HFFc6 (cell line): ENCODE measurements at regions not wholly inside any gene's neighbourhood (a gene's known extent, or its start where the extent isn't known, plus 50 kb on each side); places are given as distances from the start of the nearest gene placed in this dataset.
"Not testable (repeated sequence)": the region's sequence is repeated elsewhere in the genome, so short reads cannot be mapped to it uniquely, and the experiment has no call there.

Experiments used
- DNase-seq: peaks from one replicate; pipeline ENCODE4 v3.0.0-alpha.2; 2018
- H3K27ac Mint-ChIP-seq: 2 replicates; pipeline ENCODE4 v1.8.0; 2020; ENCODE audit warnings: mild to moderate bottlenecking, mixed read lengths
- H3K27me3 Mint-ChIP-seq: 2 replicates; pipeline ENCODE4 v1.8.0; 2021; ENCODE audit warnings: mild to moderate bottlenecking, moderate library complexity, mixed read lengths; ENCODE audit not compliant: insufficient read depth
- H3K36me3 Mint-ChIP-seq: 2 replicates; pipeline ENCODE4 v1.8.0; 2021; ENCODE audit warnings: low read depth, mixed read lengths
- H3K4me1 Mint-ChIP-seq: 2 replicates; pipeline ENCODE4 v1.8.0; 2020; ENCODE audit warnings: low read depth, mixed read lengths
- H3K4me3 Mint-ChIP-seq: 2 replicates; pipeline ENCODE4 v1.8.0; 2020; ENCODE audit warnings: mild to moderate bottlenecking, moderate library complexity, mixed read lengths
- H3K9me3 Mint-ChIP-seq: 2 replicates; pipeline ENCODE4 v1.8.0; 2020; ENCODE audit warnings: mild to moderate bottlenecking, mixed read lengths
- TF ChIP-seq, protein P1 (sequence below): fragments of 200-600 bp; sonication (generic); IDR thresholded peaks from 2 replicates; pipeline ENCODE4 v1.5.0; 2021; ENCODE audit warnings: antibody characterized with exemption, mild to moderate bottlenecking

DNA sequence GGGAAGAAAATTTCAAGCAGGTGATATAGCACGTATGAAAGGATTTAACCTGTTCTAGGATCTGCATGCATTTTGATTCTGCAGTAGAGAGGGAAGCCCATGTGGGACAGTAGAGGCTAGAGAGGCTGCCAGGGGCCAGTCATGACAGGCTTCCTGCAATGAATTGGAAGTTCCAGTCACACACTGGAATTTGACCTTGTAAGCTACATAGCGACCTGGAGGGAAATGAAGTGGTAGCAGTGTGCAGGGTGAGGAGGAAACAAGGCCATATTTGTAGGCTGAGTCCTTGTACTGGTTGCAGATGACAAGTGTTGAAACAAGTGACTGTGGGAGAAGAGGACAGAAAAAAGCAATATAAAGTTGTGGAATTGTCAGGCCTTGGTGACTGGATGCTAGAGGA lies 58.6 kb upstream of the OLIG3 start:
- Mint-ChIP-seq H3K27ac (no peak overlapping the region), H3K36me3 (no peaks in the 10 kb centered on the region; the same call in 1 of the 2 replicates), H3K4me1 (no peaks in the 10 kb centered on the region), H3K27me3 (peaks cover 1% of the 10 kb centered on the region; the same call in 1 of the 2 replicates), H3K4me3 (no peak overlapping the region), H3K9me3 (peaks cover 14% of the 10 kb centered on the region)
- no peak for DNase-seq
- TF ChIP-seq, protein P1, sequence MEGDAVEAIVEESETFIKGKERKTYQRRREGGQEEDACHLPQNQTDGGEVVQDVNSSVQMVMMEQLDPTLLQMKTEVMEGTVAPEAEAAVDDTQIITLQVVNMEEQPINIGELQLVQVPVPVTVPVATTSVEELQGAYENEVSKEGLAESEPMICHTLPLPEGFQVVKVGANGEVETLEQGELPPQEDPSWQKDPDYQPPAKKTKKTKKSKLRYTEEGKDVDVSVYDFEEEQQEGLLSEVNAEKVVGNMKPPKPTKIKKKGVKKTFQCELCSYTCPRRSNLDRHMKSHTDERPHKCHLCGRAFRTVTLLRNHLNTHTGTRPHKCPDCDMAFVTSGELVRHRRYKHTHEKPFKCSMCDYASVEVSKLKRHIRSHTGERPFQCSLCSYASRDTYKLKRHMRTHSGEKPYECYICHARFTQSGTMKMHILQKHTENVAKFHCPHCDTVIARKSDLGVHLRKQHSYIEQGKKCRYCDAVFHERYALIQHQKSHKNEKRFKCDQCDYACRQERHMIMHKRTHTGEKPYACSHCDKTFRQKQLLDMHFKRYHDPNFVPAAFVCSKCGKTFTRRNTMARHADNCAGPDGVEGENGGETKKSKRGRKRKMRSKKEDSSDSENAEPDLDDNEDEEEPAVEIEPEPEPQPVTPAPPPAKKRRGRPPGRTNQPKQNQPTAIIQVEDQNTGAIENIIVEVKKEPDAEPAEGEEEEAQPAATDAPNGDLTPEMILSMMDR: no peak

DNA sequence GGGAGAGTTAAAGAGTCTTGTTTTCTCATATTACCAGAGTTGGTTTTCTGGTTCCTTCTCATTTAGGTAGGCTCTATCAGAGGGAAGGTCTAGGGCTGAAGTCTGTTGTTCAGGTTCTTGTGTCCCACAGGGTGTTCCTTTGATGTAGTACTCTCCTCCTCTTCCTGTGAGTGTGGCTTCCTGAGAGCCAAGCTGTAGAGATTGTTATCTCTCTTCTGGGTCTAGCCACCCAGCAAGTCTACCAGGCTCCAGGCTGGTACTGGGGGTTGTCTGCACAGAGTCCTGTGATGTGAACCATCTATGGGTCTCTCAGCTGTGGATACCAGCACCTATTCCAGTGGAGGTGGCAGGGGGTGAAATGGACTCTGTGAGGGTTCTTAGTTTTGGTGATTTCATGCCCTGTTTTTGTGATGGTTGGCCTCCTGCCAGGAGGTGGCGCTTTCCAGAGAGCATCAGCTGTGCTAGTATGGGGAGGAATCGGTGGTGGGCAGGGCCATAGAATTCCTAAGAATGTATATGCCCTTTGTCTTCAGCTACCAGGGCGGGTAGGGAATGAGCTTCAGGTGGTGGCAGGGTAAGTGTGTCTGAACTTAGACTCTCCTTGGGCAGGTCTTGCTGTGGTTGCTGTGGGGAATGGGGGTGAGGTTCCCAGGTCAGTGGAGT lies 65.5 kb upstream of the OLIG3 start:
- not testable (repeated sequence) for H3K4me1 Mint-ChIP-seq, DNase-seq, H3K36me3 Mint-ChIP-seq, H3K4me3 Mint-ChIP-seq, H3K27ac Mint-ChIP-seq, H3K27me3 Mint-ChIP-seq
- H3K9me3 Mint-ChIP-seq: peaks cover 35% of the 10 kb centered on the region

DNA sequence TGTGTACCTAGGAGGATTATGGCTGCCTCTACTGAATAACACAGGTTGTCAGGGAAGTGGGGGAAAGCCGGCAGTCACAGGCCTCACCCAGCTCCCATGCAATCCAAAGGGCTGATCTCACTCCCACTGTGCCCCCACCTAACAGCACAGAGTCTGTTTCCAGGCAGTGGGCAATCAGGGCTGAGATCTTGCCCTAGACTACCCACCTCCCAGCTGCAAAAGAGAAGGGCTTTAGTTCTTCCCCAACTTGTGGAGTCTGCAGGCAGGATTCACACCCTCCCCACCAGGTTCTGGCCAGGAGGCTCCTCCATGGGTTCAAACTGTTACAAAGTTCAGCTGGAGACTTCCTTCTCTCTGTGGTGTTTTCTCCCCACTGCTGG lies 66.0 kb upstream of the OLIG3 start:
- no peak overlapping the region for H3K4me3 Mint-ChIP-seq
- no peaks in the 10 kb centered on the region for H3K36me3 Mint-ChIP-seq
- H3K27me3 Mint-ChIP-seq: peaks cover 2% of the 10 kb centered on the region; the same call in 1 of the 2 replicates
- H3K9me3 Mint-ChIP-seq: peaks cover 30% of the 10 kb centered on the region
- H3K27ac Mint-ChIP-seq: no peak overlapping the region
- TF ChIP-seq, protein P1: no peak
- no peak for DNase-seq
- no peaks in the 10 kb centered on the region for H3K4me1 Mint-ChIP-seq

DNA sequence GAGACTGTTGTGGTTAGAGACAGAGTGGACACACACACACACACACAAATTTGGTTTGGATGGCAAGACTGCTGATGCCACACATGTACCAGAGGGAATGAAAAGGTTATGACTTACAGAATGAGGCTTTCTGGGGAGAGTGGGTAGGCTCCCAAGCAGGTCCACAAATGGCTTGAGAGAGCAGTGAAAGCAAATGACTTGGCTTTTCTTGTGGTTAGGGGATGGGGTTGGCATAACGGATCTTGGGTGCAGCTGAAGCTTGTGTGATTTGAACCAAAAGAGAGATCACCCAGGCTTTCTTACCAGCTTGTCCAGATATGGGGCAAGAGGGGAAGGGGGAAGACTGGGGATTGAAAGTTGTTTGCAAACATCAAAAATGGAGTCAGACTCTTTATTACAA lies 73.9 kb upstream of the OLIG3 start:
- TF ChIP-seq, protein P1: no peak
- DNase-seq: no peak
- Mint-ChIP-seq H3K4me3 (no peak overlapping the region), H3K4me1 (no peaks in the 10 kb centered on the region), H3K36me3 (no peaks in the 10 kb centered on the region), H3K27ac (no peak overlapping the region), H3K9me3 (peaks cover 13% of the 10 kb centered on the region; the same call in 1 of the 2 replicates), H3K27me3 (no peaks in the 10 kb centered on the region)

DNA sequence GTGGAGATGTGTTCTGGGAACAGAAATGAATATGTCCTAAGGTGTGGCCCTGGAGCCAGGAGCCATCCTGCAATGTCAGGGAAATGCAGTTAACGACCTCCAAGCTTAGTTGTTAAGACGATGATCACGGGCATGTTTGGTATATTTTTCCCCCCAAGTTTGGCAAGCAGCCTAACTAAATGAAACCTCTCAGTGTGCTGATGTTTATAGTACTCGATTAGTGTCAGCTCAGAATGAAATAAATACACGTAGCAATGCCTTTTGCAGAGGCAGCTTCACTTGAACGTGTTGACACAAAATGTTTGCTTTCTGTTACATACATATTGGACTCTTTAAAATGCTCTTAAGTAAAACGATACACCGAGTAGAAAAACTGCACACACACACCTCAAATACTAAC lies 76.2 kb upstream of the OLIG3 start:
- Mint-ChIP-seq H3K4me3 (no peak overlapping the region), H3K36me3 (no peaks in the 10 kb centered on the region), H3K27me3 (peaks cover 2% of the 10 kb centered on the region), H3K4me1 (no peaks in the 10 kb centered on the region), H3K9me3 (peaks cover 10% of the 10 kb centered on the region; the same call in 1 of the 2 replicates), H3K27ac (no peak overlapping the region)
- TF ChIP-seq, protein P1: no peak
- DNase-seq: no peak

DNA sequence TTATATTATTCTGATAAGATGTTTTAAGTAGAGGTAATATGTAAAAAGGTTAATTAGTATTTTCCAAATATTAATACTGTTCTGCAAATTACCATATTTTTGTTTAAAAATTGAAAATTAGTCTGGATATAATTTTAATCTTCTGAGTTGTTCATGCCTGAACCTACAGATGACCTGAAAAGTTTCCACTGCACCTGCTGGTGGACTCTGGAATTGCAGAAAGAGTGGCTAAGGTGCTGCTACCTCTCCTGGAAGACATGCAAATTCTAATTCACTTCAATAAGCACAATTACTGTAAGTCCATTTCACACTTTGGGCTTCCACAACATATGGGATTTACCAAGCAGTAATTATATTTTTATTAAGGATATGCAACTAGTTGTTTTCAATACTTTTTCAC lies 77.7 kb upstream of the OLIG3 start:
- Mint-ChIP-seq H3K36me3 (no peaks in the 10 kb centered on the region), H3K9me3 (peaks cover 6% of the 10 kb centered on the region; the same call in 1 of the 2 replicates), H3K4me1 (no peaks in the 10 kb centered on the region), H3K4me3 (no peak overlapping the region), H3K27me3 (peaks cover 2% of the 10 kb centered on the region), H3K27ac (no peak overlapping the region)
- no peak for DNase-seq
- TF ChIP-seq, protein P1: peak; percentile 72
